Uterus (tissue), 3 donors: ENCODE measurements at regions not wholly inside any gene's neighbourhood (a gene's known extent, or its start where the extent isn't known, plus 50 kb on each side); places are given as distances from the start of the nearest gene placed in this dataset.

Source experiments
- DNase-seq, 2 donors: peaks; one replicate each; pipeline ENCODE4 v3.0.0-alpha.2; 2019 to 2020
- H3K27ac ChIP-seq, 2 donors: fragments of 200-600 bp; sonication (generic); 1 replicate in 1 of 2; 2 replicates in 1 of 2; pipeline ENCODE4 v1.5.1; 2016 to 2018
- H3K27me3 ChIP-seq, 2 donors: fragments of 200-600 bp; sonication (generic); one replicate each; pipeline ENCODE4 v1.5.1; 2018 to 2019; ENCODE audit warnings: control low read depth in 1 of 2
- H3K36me3 ChIP-seq, 2 donors: fragments of 200-600 bp; sonication (generic); one replicate each; pipeline ENCODE4 v1.5.1; 2019; ENCODE audit warnings: control low read depth in 1 of 2
- H3K4me1 ChIP-seq, 2 donors: fragments of 200-600 bp; sonication (generic); one replicate each; pipeline ENCODE4 v1.5.1; 2018 to 2019; ENCODE audit warnings: control low read depth in 1 of 2
- H3K4me3 ChIP-seq, 2 donors: fragments of 200-600 bp; sonication (generic); 1 replicate in 1 of 2; 2 replicates in 1 of 2; pipeline ENCODE4 v1.5.1; 2018 to 2019; ENCODE audit warnings: mild to moderate bottlenecking in 1 of 2
- H3K9me3 ChIP-seq, 2 donors: fragments of 200-600 bp; sonication (generic); one replicate each; pipeline ENCODE4 v1.5.1; 2019; ENCODE audit warnings: control low read depth in 1 of 2
- CTCF ChIP-seq, 4 experiments: fragments of 200-600 bp in 2 of 4; fragments of 450-650 bp in 2 of 4; sonication (generic) in 2 of 4; IDR thresholded peaks; one replicate each; pipeline ENCODE4 v1.5.1; 2016 to 2019; ENCODE audit warnings: antibody characterized with exemption in 4 of 4, mild to moderate bottlenecking in 2 of 4, moderate library complexity in 1 of 4
- POLR2A ChIP-seq, 2 donors: fragments of 450-650 bp; IDR thresholded peaks; one replicate each; pipeline ENCODE4 v1.6.1; 2016; ENCODE audit warnings: antibody characterized with exemption in 2 of 2, mild to moderate bottlenecking in 1 of 2, moderate library complexity in 1 of 2
- intact Hi-C: fragments of 100-400 bp; cut with DNase I; formaldehyde crosslinking; loops from one replicate; pipeline ENCODE4 v1.15.1; 2023; ENCODE audit warnings: low total_unique reads
- donor health status: DM: yes; HTN: yes; CAD: no.

- DNase-seq: no peak
- Histone ChIP-seq H3K9me3 (no peaks in the 10 kb centered on the region), H3K4me1 (no peaks in the 10 kb centered on the region), H3K36me3 (no peaks in the 10 kb centered on the region), H3K27ac (no peak overlapping the region), H3K4me3 (no peak overlapping the region), H3K27me3 (no peaks in the 10 kb centered on the region)
- TF ChIP-seq POLR2A (IDR thresholded peaks at IDR 0.05) (no peak), CTCF (IDR thresholded peaks at IDR 0.05) (no peak)
- intact Hi-C loops: no loop called here
These were observed 860.2 kb upstream of the ARPP21 start for GRCh38 chr3:34779092-34779491.

GRCh38 chr3:34780294-34780693, 859.0 kb upstream of the ARPP21 start:
- H3K4me1 ChIP-seq: no peaks in the 10 kb centered on the region
- no peak overlapping the region for H3K27ac ChIP-seq
- no peak for DNase-seq
- intact Hi-C loops: no loop called here
- H3K4me3 ChIP-seq: no peak overlapping the region
- TF ChIP-seq POLR2A (IDR thresholded peaks at IDR 0.05) (no peak), CTCF (IDR thresholded peaks at IDR 0.05) (no peak)
- no peaks in the 10 kb centered on the region for H3K27me3 ChIP-seq
- no peaks in the 10 kb centered on the region for H3K36me3 ChIP-seq
- H3K9me3 ChIP-seq: no peaks in the 10 kb centered on the region

- TF ChIP-seq POLR2A (IDR thresholded peaks at IDR 0.05) (no peak), CTCF (IDR thresholded peaks at IDR 0.05) (no peak)
- H3K4me3 ChIP-seq: no peak overlapping the region
- no peak overlapping the region for H3K27ac ChIP-seq
- H3K9me3 ChIP-seq: no peaks in the 10 kb centered on the region
- intact Hi-C loops: no loop called here
- H3K4me1 ChIP-seq: no peaks in the 10 kb centered on the region
- no peaks in the 10 kb centered on the region for H3K36me3 ChIP-seq
- no peak for DNase-seq
- no peaks in the 10 kb centered on the region for H3K27me3 ChIP-seq
These were observed 858.4 kb upstream of the ARPP21 start for GRCh38 chr3:34780973-34781372.

GRCh38 chr3:34782871-34783270, 856.5 kb upstream of the ARPP21 start:
- H3K4me3 ChIP-seq: no peak overlapping the region
- TF ChIP-seq POLR2A (IDR thresholded peaks at IDR 0.05) (no peak), CTCF (IDR thresholded peaks at IDR 0.05) (no peak)
- no peaks in the 10 kb centered on the region for H3K27me3 ChIP-seq
- H3K36me3 ChIP-seq: no peaks in the 10 kb centered on the region
- intact Hi-C loops: no loop called here
- DNase-seq: no peak
- no peak overlapping the region for H3K27ac ChIP-seq
- no peaks in the 10 kb centered on the region for H3K4me1 ChIP-seq
- H3K9me3 ChIP-seq: no peaks in the 10 kb centered on the region

GRCh38 chr3:34783876-34784275, 855.4 kb upstream of the ARPP21 start:
- no peak for TF ChIP-seq CTCF (IDR thresholded peaks at IDR 0.05)
- TF ChIP-seq POLR2A (IDR thresholded peaks at IDR 0.05): no peak
- no peak overlapping the region for H3K4me3 ChIP-seq
- no peak for DNase-seq
- intact Hi-C loops: no loop called here
- no peaks in the 10 kb centered on the region for H3K4me1 ChIP-seq
- H3K36me3 ChIP-seq: no peaks in the 10 kb centered on the region
- no peaks in the 10 kb centered on the region for H3K27me3 ChIP-seq
- no peak overlapping the region for H3K27ac ChIP-seq
- no peaks in the 10 kb centered on the region for H3K9me3 ChIP-seq
